AG04450 (cell line): ENCODE measurements at regions not wholly inside any gene's neighbourhood (a gene's known extent, or its start where the extent isn't known, plus 50 kb on each side); places are given as distances from the start of the nearest gene placed in this dataset.

Source experiments
- CTCF ChIA-PET: fragments of 300-600, 350-600 bp; formaldehyde crosslinking; extraction: SDS; loops from one replicate; lab custom pipeline; 2022; ENCODE audit warnings: antibody characterized with exemption, inconsistent platforms; lab: Charles Lee
- POLR2A ChIA-PET: fragments of 350-600 bp; formaldehyde crosslinking; extraction: SDS; loops from one replicate; lab custom pipeline; 2021; ENCODE audit warnings: antibody characterized with exemption, inconsistent platforms; lab: Yijun Ruan, JAX
- DNase-seq: peaks from one replicate; pipeline ENCODE4 v3.0.0-alpha.2; 2011; ENCODE audit warnings: low read depth, low spot score
- H3K27ac ChIP-seq: one replicate; pipeline ENCODE4 v1.5.1; 2012; ENCODE audit warnings: low read depth, low read length, control low read depth
- H3K27me3 ChIP-seq: one replicate; pipeline ENCODE4 v1.6.0; 2012; ENCODE audit warnings: low read length; ENCODE audit not compliant: control insufficient read depth, insufficient read depth
- H3K4me3 ChIP-seq: 2 replicates; pipeline ENCODE4 v1.5.1; 2011; ENCODE audit warnings: mild to moderate bottlenecking, low read depth, low read length, control low read depth
- H3K9me3 ChIP-seq: 2 replicates; pipeline ENCODE4 v1.5.1; 2012; ENCODE audit warnings: low read length; ENCODE audit not compliant: control insufficient read depth, insufficient read depth
- TF ChIP-seq, protein P1 (sequence below): IDR thresholded peaks from 2 replicates; pipeline ENCODE4 v1.5.1; 2011; ENCODE audit warnings: low read depth, low read length, control low read depth, inconsistent platforms

GRCh38 chr1:187275985-187276575 lies 447.3 kb downstream of the PLA2G4A start:
- TF ChIP-seq, protein P1, sequence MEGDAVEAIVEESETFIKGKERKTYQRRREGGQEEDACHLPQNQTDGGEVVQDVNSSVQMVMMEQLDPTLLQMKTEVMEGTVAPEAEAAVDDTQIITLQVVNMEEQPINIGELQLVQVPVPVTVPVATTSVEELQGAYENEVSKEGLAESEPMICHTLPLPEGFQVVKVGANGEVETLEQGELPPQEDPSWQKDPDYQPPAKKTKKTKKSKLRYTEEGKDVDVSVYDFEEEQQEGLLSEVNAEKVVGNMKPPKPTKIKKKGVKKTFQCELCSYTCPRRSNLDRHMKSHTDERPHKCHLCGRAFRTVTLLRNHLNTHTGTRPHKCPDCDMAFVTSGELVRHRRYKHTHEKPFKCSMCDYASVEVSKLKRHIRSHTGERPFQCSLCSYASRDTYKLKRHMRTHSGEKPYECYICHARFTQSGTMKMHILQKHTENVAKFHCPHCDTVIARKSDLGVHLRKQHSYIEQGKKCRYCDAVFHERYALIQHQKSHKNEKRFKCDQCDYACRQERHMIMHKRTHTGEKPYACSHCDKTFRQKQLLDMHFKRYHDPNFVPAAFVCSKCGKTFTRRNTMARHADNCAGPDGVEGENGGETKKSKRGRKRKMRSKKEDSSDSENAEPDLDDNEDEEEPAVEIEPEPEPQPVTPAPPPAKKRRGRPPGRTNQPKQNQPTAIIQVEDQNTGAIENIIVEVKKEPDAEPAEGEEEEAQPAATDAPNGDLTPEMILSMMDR, result no peak
- H3K27ac ChIP-seq, result no peak overlapping the region
- no peaks in the 10 kb centered on the region for H3K9me3 ChIP-seq
- no peaks in the 10 kb centered on the region for H3K27me3 ChIP-seq
- POLR2A ChIA-PET, result no interaction called here
- CTCF ChIA-PET, result interaction anchor here (1.0 to 3.0 kb wide), 2 partner anchors 11 to 35 kb away, joined by 4 to 16 read pairs; no protein-coding TSS in a partner anchor
- DNase-seq, result no peak
- H3K4me3 ChIP-seq, result no peak overlapping the region

DNA sequence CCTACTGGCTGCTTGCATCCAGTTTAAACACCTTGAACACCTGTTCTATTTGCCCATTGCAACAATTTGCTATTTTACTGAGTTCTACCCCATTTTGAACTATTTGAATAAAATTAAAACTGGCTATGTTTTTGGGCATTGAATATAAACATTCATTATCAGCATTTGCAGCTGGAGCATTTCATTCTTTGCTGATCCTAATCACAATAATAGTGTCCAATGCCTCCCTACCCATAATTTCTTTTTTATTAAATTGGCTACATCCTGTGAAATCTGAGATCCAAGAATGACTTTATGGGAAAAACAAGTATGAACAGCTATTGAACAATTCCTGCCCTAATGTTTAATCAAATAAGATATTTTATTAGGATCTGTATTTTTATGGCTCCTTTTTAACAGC lies 447.9 kb downstream of the PLA2G4A start:
- Histone ChIP-seq H3K27ac (no peak overlapping the region), H3K27me3 (no peaks in the 10 kb centered on the region), H3K4me3 (no peak overlapping the region), H3K9me3 (no peaks in the 10 kb centered on the region)
- ChIA-PET POLR2A (no interaction called here), CTCF (interaction anchor here (1.0 to 3.0 kb wide), 2 partner anchors 12 to 35 kb away, joined by 4 to 16 read pairs; no protein-coding TSS in a partner anchor)
- no peak for DNase-seq
- TF ChIP-seq, protein P1, result no peak

DNA sequence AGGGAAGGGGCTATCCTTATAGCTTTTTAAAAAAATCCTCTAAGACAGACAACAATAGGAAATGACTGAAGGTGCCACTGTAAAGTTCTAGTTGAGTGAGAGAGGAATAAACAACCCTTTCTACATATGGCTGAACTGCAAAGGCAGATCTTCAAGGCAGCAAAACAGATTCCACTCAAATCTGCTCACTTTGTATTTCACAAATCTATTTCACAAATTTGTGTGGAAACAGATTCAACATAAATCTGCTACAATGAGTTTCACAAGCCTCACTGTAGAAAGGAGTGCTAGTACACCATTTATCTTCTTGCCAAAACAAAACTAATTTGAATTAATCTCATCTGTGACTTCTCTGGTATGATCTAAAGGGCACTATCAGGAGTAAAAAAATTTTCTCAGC lies 451.3 kb downstream of the PLA2G4A start:
- Histone ChIP-seq H3K27ac (no peak overlapping the region), H3K9me3 (no peaks in the 10 kb centered on the region), H3K27me3 (no peaks in the 10 kb centered on the region), H3K4me3 (no peak overlapping the region)
- CTCF ChIA-PET, result no interaction called here
- POLR2A ChIA-PET, result no interaction called here
- no peak for DNase-seq
- TF ChIP-seq, protein P1, result no peak

DNA sequence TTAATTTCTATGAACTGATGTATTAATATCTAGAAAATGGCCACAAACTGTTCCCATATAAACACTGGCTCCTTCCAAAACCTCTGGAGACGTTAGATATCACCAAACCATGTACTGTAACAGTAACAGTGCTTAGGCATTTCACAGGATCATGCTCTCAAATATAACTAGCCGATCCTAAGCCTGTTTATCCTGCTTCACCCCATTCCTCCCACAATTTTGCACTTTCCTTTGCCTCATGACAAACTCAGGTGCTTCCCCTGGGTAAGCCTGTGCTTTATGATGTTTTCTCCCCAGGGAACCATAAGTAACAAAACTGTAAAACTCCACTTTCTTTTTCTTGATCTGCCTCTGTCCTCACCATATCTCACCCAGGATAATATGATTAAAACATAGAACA lies 452.3 kb downstream of the PLA2G4A start:
- no peaks in the 10 kb centered on the region for H3K9me3 ChIP-seq
- no peak overlapping the region for H3K4me3 ChIP-seq
- H3K27ac ChIP-seq, result no peak overlapping the region
- no peak for DNase-seq
- no peaks in the 10 kb centered on the region for H3K27me3 ChIP-seq
- ChIA-PET POLR2A (no interaction called here), CTCF (no interaction called here)
- TF ChIP-seq, protein P1, result no peak

GRCh38 chr1:187283984-187284383 lies 455.2 kb downstream of the PLA2G4A start:
- no peak overlapping the region for H3K27ac ChIP-seq
- no peak overlapping the region for H3K4me3 ChIP-seq
- ChIA-PET CTCF (no interaction called here), POLR2A (no interaction called here)
- no peaks in the 10 kb centered on the region for H3K27me3 ChIP-seq
- no peak for DNase-seq
- TF ChIP-seq, protein P1, result no peak
- no peaks in the 10 kb centered on the region for H3K9me3 ChIP-seq
